A673 (cell line): ENCODE measurements at regions not wholly inside any gene's neighbourhood (a gene's known extent, or its start where the extent isn't known, plus 50 kb on each side); places are given as distances from the start of the nearest gene placed in this dataset.

Experiments
- BruUV-seq: library from RNA; stranded (reverse); fragments of 400-500 nt; replicated peaks from 2 replicates; lab custom pipeline; 2021; lab: Mats Ljungman, UMichigan
- CTCF ChIA-PET: fragments of 300-600 bp; sonication (Branson Sonifier 250); formaldehyde crosslinking; loops from one replicate; lab custom pipeline; 2022; ENCODE audit warnings: antibody characterized with exemption; lab: Charles Lee
- POLR2A ChIA-PET: fragments of 300-600 bp; sonication (Branson Sonifier 250); formaldehyde crosslinking; loops from one replicate; lab custom pipeline; 2022; ENCODE audit warnings: antibody characterized with exemption; ENCODE audit not compliant: low non-redundant PET; lab: Charles Lee
- DNase-seq: peaks from one replicate; pipeline ENCODE4 v3.0.0-alpha.2; 2015; ENCODE audit warnings: low spot score
- H3K27ac ChIP-seq: fragments of 200-600 bp; sonication (generic); 2 replicates; pipeline ENCODE4 v1.5.1; 2016; ENCODE audit warnings: mixed run types, low read depth, mild to moderate bottlenecking, mixed read lengths, antibody characterized with exemption, low read length; ENCODE audit not compliant: poor library complexity, severe bottlenecking
- H3K27me3 ChIP-seq: fragments of 200-600 bp; sonication (generic); replicated peaks from 2 replicates; pipeline ENCODE4 v1.6.1; 2017; ENCODE audit warnings: mixed run types, low read depth, mild to moderate bottlenecking, mixed read lengths, antibody characterized with exemption, low read length; ENCODE audit not compliant: insufficient read depth, poor library complexity
- H3K36me3 ChIP-seq: fragments of 200-600 bp; sonication (generic); 2 replicates; pipeline ENCODE4 v1.6.1; 2016; ENCODE audit warnings: mixed run types, mild to moderate bottlenecking, mixed read lengths, antibody characterized with exemption, low read length; ENCODE audit not compliant: insufficient read depth, poor library complexity, severe bottlenecking
- H3K4me1 ChIP-seq: fragments of 200-600 bp; sonication (generic); 2 replicates; pipeline ENCODE4 v1.6.1; 2017; ENCODE audit warnings: mixed run types, mild to moderate bottlenecking, mixed read lengths, antibody characterized with exemption, low read length; ENCODE audit not compliant: insufficient read depth, poor library complexity, severe bottlenecking
- H3K4me3 ChIP-seq: fragments of 200-600 bp; sonication (generic); 2 replicates; pipeline ENCODE4 v1.5.1; 2016; ENCODE audit warnings: low read depth, mixed run types, mild to moderate bottlenecking, mixed read lengths, low read length; ENCODE audit not compliant: poor library complexity, severe bottlenecking
- H3K9me3 ChIP-seq: fragments of 200-600 bp; sonication (generic); 2 replicates; pipeline ENCODE4 v1.6.1; 2016; ENCODE audit warnings: mixed run types, low read depth, mild to moderate bottlenecking, mixed read lengths, antibody characterized with exemption, low read length; ENCODE audit not compliant: poor library complexity, severe bottlenecking
- CTCF ChIP-seq: fragments of 300-800, 200-600 bp; sonication (generic); conservative IDR thresholded peaks from 2 replicates; pipeline ENCODE4 v1.5.1; 2017; ENCODE audit warnings: low read depth, mild to moderate bottlenecking, antibody characterized with exemption, low read length, moderate library complexity, mixed read lengths
- EZH2 ChIP-seq: fragments of 200-600 bp; sonication (generic); IDR thresholded peaks from 2 replicates; pipeline ENCODE4 v1.6.1; 2017; ENCODE audit warnings: borderline replicate concordance, low read depth, mild to moderate bottlenecking, mixed read lengths, antibody characterized with exemption, low read length; ENCODE audit not compliant: poor library complexity, severe bottlenecking
- intact Hi-C: fragments of 100-400 bp; cut with micrococcal nuclease; formaldehyde crosslinking; loops from one replicate; pipeline ENCODE4 v1.10.0; 2022; ENCODE audit not compliant: unreplicated experiment

GRCh38 chr20:51166489-51166888, 143.6 kb upstream of the KCNG1 start:
- Histone ChIP-seq H3K36me3 (no peaks in the 10 kb centered on the region), H3K4me1 (no peaks in the 10 kb centered on the region), H3K4me3 (no peak overlapping the region), H3K27me3 (peaks cover 9% of the 10 kb centered on the region), H3K9me3 (no peaks in the 10 kb centered on the region), H3K27ac (no peak overlapping the region)
- TF ChIP-seq CTCF (no peak), EZH2 (no peak)
- DNase-seq, result no peak
- no TSS peak for BruUV-seq
- intact Hi-C loops, result no loop called here
- ChIA-PET POLR2A (no interaction called here), CTCF (no interaction called here)

GRCh38 chr20:51165131-51165530, 142.2 kb upstream of the KCNG1 start:
- no peak overlapping the region for H3K4me3 ChIP-seq
- peaks cover 9% of the 10 kb centered on the region for H3K27me3 ChIP-seq
- BruUV-seq, result no TSS peak
- ChIA-PET CTCF (no interaction called here), POLR2A (no interaction called here)
- H3K4me1 ChIP-seq, result no peaks in the 10 kb centered on the region
- intact Hi-C loops, result no loop called here
- no peak for DNase-seq
- H3K36me3 ChIP-seq, result no peaks in the 10 kb centered on the region
- no peaks in the 10 kb centered on the region for H3K9me3 ChIP-seq
- H3K27ac ChIP-seq, result no peak overlapping the region
- TF ChIP-seq EZH2 (no peak), CTCF (no peak)

DNA sequence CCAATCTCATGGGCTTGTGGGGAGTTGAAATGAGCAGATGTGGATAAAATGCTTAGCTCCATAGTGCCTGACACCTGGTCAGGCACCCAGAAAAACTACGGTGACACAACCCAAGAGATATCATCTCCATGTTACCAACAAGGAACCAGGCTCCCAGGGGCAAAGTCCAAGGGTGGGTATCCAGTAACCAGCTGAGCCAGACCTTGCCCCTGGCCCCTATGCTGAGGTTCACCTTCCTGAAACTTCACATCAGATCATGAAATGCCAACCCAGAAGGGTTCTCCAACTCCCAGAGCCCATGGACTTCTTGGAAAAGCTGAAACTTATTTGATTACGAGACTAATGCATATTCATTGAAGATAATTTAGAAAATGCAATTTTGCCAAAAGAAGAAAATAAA, 141.8 kb upstream of the KCNG1 start:
- DNase-seq, result no peak
- Histone ChIP-seq H3K4me3 (no peak overlapping the region), H3K9me3 (no peaks in the 10 kb centered on the region), H3K27ac (no peak overlapping the region), H3K4me1 (no peaks in the 10 kb centered on the region), H3K27me3 (peaks cover 9% of the 10 kb centered on the region), H3K36me3 (no peaks in the 10 kb centered on the region)
- ChIA-PET POLR2A (interaction anchor here (0.6 kb wide), 1 partner anchor 161 kb away, joined by 4 read pairs; no protein-coding TSS in a partner anchor), CTCF (no interaction called here)
- no TSS peak for BruUV-seq
- intact Hi-C loops, result no loop called here
- no peak for TF ChIP-seq CTCF
- no peak for TF ChIP-seq EZH2
